IMR-90 (cell line): ENCODE measurements at regions not wholly inside any gene's neighbourhood (a gene's known extent, or its start where the extent isn't known, plus 50 kb on each side); places are given as distances from the start of the nearest gene placed in this dataset.

Experiments used
- CEBPB ChIP-seq: IDR thresholded peaks from 2 replicates; pipeline ENCODE4 v1.6.1; 2012; ENCODE audit warnings: low read depth, low read length, improper control_type of control experiment
- CTCF ChIP-seq: conservative IDR thresholded peaks from 2 replicates; pipeline ENCODE4 v1.5.1; 2012; ENCODE audit warnings: mild to moderate bottlenecking, low read depth, low read length, improper control_type of control experiment
- ELK1 ChIP-seq: fragments of 150-350 bp; IDR thresholded peaks from 2 replicates; pipeline ENCODE4 v1.6.1; 2016; ENCODE audit warnings: low read depth, mild to moderate bottlenecking, low read length, moderate library complexity, borderline replicate concordance
- FOS ChIP-seq: fragments of 150-350 bp; IDR thresholded peaks from 2 replicates; pipeline ENCODE4 v1.6.1; 2016; ENCODE audit warnings: low read depth, low read length
- MAFK ChIP-seq: IDR thresholded peaks from 2 replicates; pipeline ENCODE4 v1.6.1; 2012; ENCODE audit warnings: low read depth, low read length, improper control_type of control experiment
- MAZ ChIP-seq: IDR thresholded peaks from 2 replicates; pipeline ENCODE4 v1.6.1; 2012; ENCODE audit warnings: low read depth, mild to moderate bottlenecking, low read length, improper control_type of control experiment, moderate library complexity, borderline replicate concordance
- MXI1 ChIP-seq: IDR thresholded peaks from 2 replicates; pipeline ENCODE4 v1.6.1; 2012; ENCODE audit warnings: low read depth, mild to moderate bottlenecking, low read length, moderate library complexity, borderline replicate concordance
- NFE2L2 ChIP-seq: fragments of 150-350 bp; IDR thresholded peaks from 2 replicates; pipeline ENCODE4 v1.6.1; 2016; ENCODE audit warnings: low read depth, mild to moderate bottlenecking, low read length
- POLR2A ChIP-seq: IDR thresholded peaks from 2 replicates; pipeline ENCODE4 v1.6.1; 2012; ENCODE audit warnings: mild to moderate bottlenecking, low read depth, low read length
- RAD21 ChIP-seq: IDR thresholded peaks from 2 replicates; pipeline ENCODE4 v1.6.1; 2012; ENCODE audit warnings: low read length, improper control_type of control experiment
- RCOR1 ChIP-seq: IDR thresholded peaks from 2 replicates; pipeline ENCODE4 v1.6.1; 2012; ENCODE audit warnings: mild to moderate bottlenecking, low read length, improper control_type of control experiment; ENCODE audit not compliant: insufficient replicate concordance
- RFX5 ChIP-seq: IDR thresholded peaks from 2 replicates; pipeline ENCODE4 v1.8.0; 2012; ENCODE audit warnings: low read depth, mild to moderate bottlenecking, low read length, moderate library complexity
- SMC3 ChIP-seq: fragments of 150-350 bp; IDR thresholded peaks from 2 replicates; pipeline ENCODE4 v1.6.1; 2016; ENCODE audit warnings: low read depth, mild to moderate bottlenecking, antibody characterized with exemption, low read length, moderate library complexity
- USF2 ChIP-seq: fragments of 150-350 bp; IDR thresholded peaks from 2 replicates; pipeline ENCODE4 v1.6.1; 2017; ENCODE audit warnings: mild to moderate bottlenecking, antibody characterized with exemption, low read length, low read depth

- TF ChIP-seq CTCF (no peak), POLR2A (no peak), RFX5 (no peak), USF2 (no peak), MAZ (no peak), CEBPB (no peak), SMC3 (no peak), MAFK (no peak), FOS (no peak), NFE2L2 (no peak), ELK1 (no peak), RAD21 (no peak), RCOR1 (no peak), MXI1 (no peak)
Observed at GRCh38 chr9:115680231-115680630, 473.4 kb upstream of the PAPPA start.
